ENCODE measurements at regions not wholly inside any gene's neighbourhood (a gene's known extent, or its start where the extent isn't known, plus 50 kb on each side); places are given as distances from the start of the nearest gene placed in this dataset.

DNA sequence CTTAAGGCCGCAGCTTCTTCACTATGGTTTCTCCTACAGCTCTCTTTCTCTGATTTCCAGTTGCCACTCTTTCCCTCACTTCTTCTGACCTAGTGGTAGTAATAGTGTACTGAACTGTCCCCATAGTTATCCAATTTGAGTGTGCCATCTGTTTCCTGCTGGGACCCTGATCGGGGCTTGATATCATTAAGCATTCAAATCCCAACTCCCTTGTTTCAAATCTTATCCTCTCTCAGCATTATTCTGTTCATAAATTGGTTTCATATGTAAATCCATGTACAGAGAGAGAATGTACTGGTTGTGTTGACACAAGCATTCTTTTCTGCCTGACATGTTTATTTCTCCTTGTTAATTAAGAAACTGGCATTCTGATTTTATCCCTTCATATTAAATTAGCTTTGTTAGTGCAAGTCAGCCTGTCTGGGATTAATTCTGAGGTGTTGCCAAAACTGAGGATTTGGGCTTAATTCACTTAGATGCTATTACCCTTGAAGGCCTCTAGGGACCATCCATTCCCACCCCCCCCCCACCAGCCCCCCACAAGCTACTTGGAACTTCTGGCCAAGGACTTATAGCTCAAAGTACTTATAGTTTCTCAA lies 84.6 kb upstream of the PROKR2 start:
- Mint-ChIP-seq H3K4me3 (ENCODE audit: unreplicated experiment) (no peak overlapping the region), H3K27me3 (ENCODE audit: unreplicated experiment) (no peaks in the 10 kb centered on the region), H3K4me1 (ENCODE audit: low read depth, unreplicated experiment) (peaks cover 4% of the 10 kb centered on the region), H3K36me3 (ENCODE audit: unreplicated experiment) (peaks cover 4% of the 10 kb centered on the region), H3K27ac (ENCODE audit: unreplicated experiment) (no peak overlapping the region), H3K9me3 (ENCODE audit: unreplicated experiment) (peaks cover 2% of the 10 kb centered on the region)
- DNase-seq = no peak
- no peak for TF ChIP-seq CTCF (IDR thresholded peaks at IDR 0.05; ENCODE audit: partially characterized antibody, unreplicated experiment)

DNA sequence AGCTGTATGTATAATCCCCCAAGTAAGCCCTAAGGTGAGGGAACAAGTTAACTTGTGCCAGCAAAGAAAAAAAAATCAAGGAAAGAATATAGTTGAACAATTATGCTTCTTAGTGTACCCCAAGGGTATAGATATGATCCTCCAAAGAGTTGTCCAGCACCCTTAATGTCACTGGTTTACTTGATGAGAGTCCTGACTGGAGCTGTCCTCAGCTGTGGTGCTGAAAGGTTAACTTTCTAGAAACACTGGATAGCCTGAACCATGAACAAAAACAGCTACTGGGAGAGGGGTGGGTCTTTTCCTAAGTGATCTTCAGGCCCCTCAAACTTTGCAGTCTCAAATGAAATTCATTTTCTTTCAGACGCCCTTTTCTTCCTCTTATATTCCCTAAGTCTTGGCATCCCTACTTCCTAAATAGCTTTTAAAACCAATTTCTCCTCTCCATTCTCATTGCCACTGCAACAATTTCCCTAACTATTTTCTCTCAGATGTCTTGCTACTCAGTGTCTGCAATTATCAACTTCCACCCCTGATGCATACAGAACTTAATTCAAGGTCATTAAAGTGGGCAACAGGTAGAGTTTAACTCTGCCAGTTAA lies 83.5 kb upstream of the PROKR2 start:
- H3K4me1 Mint-ChIP-seq (ENCODE audit: low read depth, unreplicated experiment) = peaks cover 4% of the 10 kb centered on the region
- DNase-seq = no peak

DNA sequence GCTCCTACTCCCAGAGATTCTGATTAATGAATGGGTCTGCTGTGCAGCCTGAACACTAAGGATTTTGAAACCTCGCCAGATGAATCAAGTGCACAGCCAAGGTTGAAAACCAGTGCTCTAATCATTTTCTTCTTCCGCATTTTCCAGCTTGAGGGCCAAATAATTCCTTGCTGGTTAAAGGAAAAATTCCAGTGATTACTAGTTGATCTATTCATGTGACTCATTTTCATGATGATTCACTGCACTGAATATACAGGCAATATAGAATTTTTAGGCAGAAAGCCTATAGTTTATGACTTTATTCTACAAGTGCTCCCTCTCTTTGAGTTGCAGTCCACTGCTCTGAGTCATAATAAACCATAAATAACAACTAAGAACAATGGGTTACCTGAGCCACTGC lies 80.6 kb upstream of the PROKR2 start:
- no peak overlapping the region for H3K4me3 Mint-ChIP-seq (ENCODE audit: unreplicated experiment)
- H3K27me3 Mint-ChIP-seq (ENCODE audit: unreplicated experiment) = peaks cover 1% of the 10 kb centered on the region
- H3K9me3 Mint-ChIP-seq (ENCODE audit: unreplicated experiment) = peaks cover 7% of the 10 kb centered on the region
- no peak for TF ChIP-seq CTCF (IDR thresholded peaks at IDR 0.05; ENCODE audit: partially characterized antibody, unreplicated experiment)
- H3K27ac Mint-ChIP-seq (ENCODE audit: unreplicated experiment) = no peak overlapping the region
- peaks cover 14% of the 10 kb centered on the region for H3K4me1 Mint-ChIP-seq (ENCODE audit: low read depth, unreplicated experiment)
- no peak for DNase-seq
- no peaks in the 10 kb centered on the region for H3K36me3 Mint-ChIP-seq (ENCODE audit: unreplicated experiment)

More for the DNA sequence above, 83.5 kb upstream of the PROKR2 start:
- Mint-ChIP-seq H3K27me3 (ENCODE audit: unreplicated experiment) (no peaks in the 10 kb centered on the region), H3K27ac (ENCODE audit: unreplicated experiment) (no peak overlapping the region), H3K4me3 (ENCODE audit: unreplicated experiment) (no peak overlapping the region), H3K9me3 (ENCODE audit: unreplicated experiment) (no peaks in the 10 kb centered on the region), H3K36me3 (ENCODE audit: unreplicated experiment) (peaks cover 4% of the 10 kb centered on the region)
- TF ChIP-seq CTCF (IDR thresholded peaks at IDR 0.05; ENCODE audit: partially characterized antibody, unreplicated experiment) = no peak

GRCh38 chr20:5395932-5396727 lies 79.4 kb upstream of the PROKR2 start:
- no peak for DNase-seq
- Mint-ChIP-seq H3K9me3 (ENCODE audit: unreplicated experiment) (peaks cover 7% of the 10 kb centered on the region), H3K4me1 (ENCODE audit: low read depth, unreplicated experiment) (peaks cover 17% of the 10 kb centered on the region), H3K27ac (ENCODE audit: unreplicated experiment) (no peak overlapping the region), H3K4me3 (ENCODE audit: unreplicated experiment) (no peak overlapping the region), H3K36me3 (ENCODE audit: unreplicated experiment) (no peaks in the 10 kb centered on the region), H3K27me3 (ENCODE audit: unreplicated experiment) (peaks cover 1% of the 10 kb centered on the region)
- TF ChIP-seq CTCF (IDR thresholded peaks at IDR 0.05; ENCODE audit: partially characterized antibody, unreplicated experiment) = no peak

Data from glutamatergic neuron (in vitro differentiated cells).